Muscle layer of duodenum (tissue), 2 donors: ENCODE measurements at regions not wholly inside any gene's neighbourhood (a gene's known extent, or its start where the extent isn't known, plus 50 kb on each side); places are given as distances from the start of the nearest gene placed in this dataset.
A peak's percentile ranks its signal among the peaks of the same experiment; 100 is the strongest.
"Not testable (repeated sequence)": the region's sequence is repeated elsewhere in the genome, so short reads cannot be mapped to it uniquely, and the experiment has no call there.

Experiments
- H3K27ac ChIP-seq: one replicate; pipeline ENCODE4 v1.7.0; 2013; ENCODE audit warnings: mild to moderate bottlenecking, low read length
- H3K27me3 ChIP-seq: one replicate; pipeline ENCODE4 v1.7.0; 2013; ENCODE audit warnings: low read depth, mild to moderate bottlenecking, control low read depth, low read length
- H3K36me3 ChIP-seq, 2 donors: one replicate each; pipeline ENCODE4 v1.7.0; 2013; ENCODE audit warnings: low read length in 2 of 2, control low read depth in 1 of 2, mild to moderate bottlenecking in 1 of 2; ENCODE audit not compliant: insufficient read depth in 2 of 2, control insufficient read depth in 1 of 2
- H3K4me1 ChIP-seq, 2 donors: one replicate each; pipeline ENCODE4 v1.7.0; 2013; ENCODE audit warnings: low read length in 2 of 2, mild to moderate bottlenecking in 2 of 2, control low read depth in 1 of 2, moderate library complexity in 1 of 2; ENCODE audit not compliant: insufficient read depth in 2 of 2, control insufficient read depth in 1 of 2
- H3K4me3 ChIP-seq, 2 donors: one replicate each; pipeline ENCODE4 v1.7.0; 2013; ENCODE audit warnings: low read length in 2 of 2, low read depth in 1 of 2, mild to moderate bottlenecking in 1 of 2
- H3K9me3 ChIP-seq, 2 donors: one replicate each; pipeline ENCODE4 v1.7.0; 2013; ENCODE audit warnings: low read length in 2 of 2, control low read depth in 1 of 2, mild to moderate bottlenecking in 1 of 2; ENCODE audit not compliant: control insufficient read depth in 1 of 2
- donor health status: healthy.

DNA sequence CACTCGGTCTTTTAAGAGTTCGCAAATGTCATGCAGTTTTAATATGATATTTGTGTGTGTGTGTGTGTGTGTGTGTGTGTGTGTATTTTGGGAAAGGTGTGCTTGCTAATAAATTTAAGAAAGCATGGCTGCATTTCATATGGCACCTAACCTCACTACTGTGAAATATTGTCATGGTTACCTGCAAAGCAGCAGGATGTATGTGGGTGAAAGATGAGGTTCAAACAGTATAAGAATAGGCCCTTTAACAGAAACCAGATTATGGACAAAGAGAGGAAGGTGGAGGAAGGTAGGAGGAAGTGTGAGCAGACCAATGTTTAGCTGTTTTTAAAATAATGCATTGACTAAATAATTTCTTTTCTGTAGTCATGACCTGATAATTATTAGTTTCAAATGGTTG is 73.5 kb upstream of the CACNA2D1 start:
- H3K4me1 ChIP-seq = no peaks in the 10 kb centered on the region
- no peak overlapping the region for H3K27ac ChIP-seq
- H3K27me3 ChIP-seq = no peaks in the 10 kb centered on the region
- H3K4me3 ChIP-seq = no peak overlapping the region
- H3K9me3 ChIP-seq = no peaks in the 10 kb centered on the region
- H3K36me3 ChIP-seq = no peaks in the 10 kb centered on the region

- Histone ChIP-seq H3K9me3 (no peaks in the 10 kb centered on the region), H3K36me3 (no peaks in the 10 kb centered on the region), H3K27me3 (peaks cover 3% of the 10 kb centered on the region), H3K4me1 (no peaks in the 10 kb centered on the region), H3K27ac (no peak overlapping the region), H3K4me3 (no peak overlapping the region)
Observed at GRCh38 chr7:82511542-82511941, 68.0 kb upstream of the CACNA2D1 start.

DNA sequence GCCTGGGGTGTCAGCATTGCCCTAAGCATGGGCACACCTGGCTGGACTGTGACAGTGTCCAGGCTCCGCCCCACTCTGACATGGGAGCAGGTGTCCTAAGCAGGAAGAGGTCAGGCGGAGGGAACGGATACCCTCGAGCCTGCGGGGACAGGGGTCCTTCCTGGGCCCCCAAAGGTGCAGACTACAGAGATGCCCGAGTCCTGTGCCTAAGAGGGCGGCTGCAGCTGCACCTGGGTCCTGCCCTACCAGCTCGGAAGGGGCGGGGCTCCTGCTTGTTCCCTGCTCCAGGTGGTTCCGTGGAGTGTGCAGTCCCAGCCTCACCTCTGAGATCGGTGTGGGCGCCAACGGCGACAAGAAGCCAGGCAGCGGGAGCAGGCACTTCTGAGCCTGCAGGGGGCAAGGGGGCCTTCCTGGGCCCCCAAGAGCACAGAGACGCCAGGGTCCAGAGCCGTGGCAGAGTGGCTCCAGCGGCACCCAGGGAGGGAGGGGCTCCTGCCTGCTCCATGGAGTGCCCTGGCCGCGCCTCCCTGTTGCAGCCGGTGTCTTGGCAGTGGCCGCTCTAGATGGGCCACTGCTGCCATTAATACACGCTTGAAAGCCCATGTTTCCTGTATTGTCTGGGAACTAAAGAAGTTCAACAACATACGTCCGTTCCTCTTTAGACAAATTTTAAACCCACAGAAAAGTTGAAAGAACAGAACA is 64.5 kb upstream of the CACNA2D1 start:
- H3K9me3 ChIP-seq = peaks cover 0 to 4% of the 10 kb centered on the region in 2 donors
- peaks cover 3% of the 10 kb centered on the region for H3K27me3 ChIP-seq
- H3K27ac ChIP-seq = no peak overlapping the region
- H3K4me1 ChIP-seq = no peaks in the 10 kb centered on the region
- H3K4me3 ChIP-seq = peak overlapping the region in 1 of 2 donors; percentile 31
- no peaks in the 10 kb centered on the region for H3K36me3 ChIP-seq

- peak overlapping the region in 1 of 2 donors; percentile 31 for H3K4me3 ChIP-seq
- H3K27me3 ChIP-seq = peaks cover 3% of the 10 kb centered on the region
- peaks cover 0 to 4% of the 10 kb centered on the region in 2 donors for H3K9me3 ChIP-seq
- no peaks in the 10 kb centered on the region for H3K4me1 ChIP-seq
- no peaks in the 10 kb centered on the region for H3K36me3 ChIP-seq
- H3K27ac ChIP-seq = no peak overlapping the region
Observed at GRCh38 chr7:82507365-82507975, 63.9 kb upstream of the CACNA2D1 start.

DNA sequence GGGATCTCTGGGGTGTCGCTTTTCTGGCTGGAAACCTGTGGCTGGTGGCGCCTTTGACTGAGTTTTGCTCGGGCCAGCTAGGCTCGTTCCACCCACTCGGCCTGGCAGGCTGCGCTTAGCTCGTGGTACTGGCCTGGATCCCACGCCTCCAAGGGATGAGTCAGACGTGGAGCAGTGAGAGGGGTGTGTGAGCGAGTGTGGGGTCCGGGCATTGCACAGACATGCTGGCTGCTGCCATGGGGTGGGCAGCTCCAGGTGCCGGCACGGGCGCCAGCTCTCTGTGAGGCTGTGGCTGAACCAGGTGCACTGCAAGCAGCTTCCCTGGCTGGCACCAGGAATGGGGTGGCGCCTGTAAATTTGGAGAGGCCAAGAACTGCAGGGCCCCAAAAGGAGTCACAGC is 63.1 kb upstream of the CACNA2D1 start:
- Histone ChIP-seq H3K36me3 (no peaks in the 10 kb centered on the region), H3K27me3 (peaks cover 3% of the 10 kb centered on the region), H3K4me3 (no peak overlapping the region), H3K4me1 (no peaks in the 10 kb centered on the region), H3K9me3 (peaks cover 0 to 4% of the 10 kb centered on the region in 2 donors), H3K27ac (no peak overlapping the region)

DNA sequence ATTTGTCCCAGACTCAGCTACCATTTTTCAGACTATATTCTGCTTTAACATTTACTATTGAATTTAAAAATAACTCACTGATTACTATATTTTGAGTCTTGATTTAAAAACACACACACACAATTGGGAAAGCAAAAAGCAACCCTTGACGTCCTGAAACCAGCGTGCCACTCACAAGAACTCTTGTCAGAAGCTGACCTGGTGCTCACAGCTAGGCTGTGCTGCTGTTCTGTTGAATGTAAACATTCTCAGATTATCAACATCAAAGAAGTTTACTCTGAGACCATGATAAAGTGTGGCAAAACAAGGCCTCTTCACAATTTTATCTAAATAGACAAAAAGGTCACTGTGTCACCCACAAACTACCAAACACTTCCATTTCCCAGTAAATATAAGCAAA is 62.6 kb upstream of the CACNA2D1 start:
- Histone ChIP-seq H3K27ac (no peak overlapping the region), H3K4me3 (no peak overlapping the region), H3K27me3 (peaks cover 3% of the 10 kb centered on the region)

DNA sequence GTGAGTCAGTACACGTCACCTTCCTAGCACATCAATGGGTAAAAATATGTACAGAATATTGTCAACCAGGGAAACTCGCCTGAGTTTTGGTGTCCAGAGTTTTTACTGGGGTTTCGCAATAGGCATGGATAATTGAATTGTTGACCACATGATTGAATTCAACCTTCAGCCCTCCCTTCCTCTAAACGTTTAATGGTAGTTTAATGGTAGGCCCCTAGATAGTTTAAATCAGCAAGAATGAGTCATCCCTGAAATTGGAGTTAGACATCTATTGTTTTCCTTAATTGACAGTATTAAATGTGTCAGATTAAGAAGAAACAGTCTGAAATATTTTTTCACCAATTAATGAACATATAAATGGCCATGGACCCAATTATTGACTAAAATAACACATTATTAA is 57.8 kb upstream of the CACNA2D1 start:
- Histone ChIP-seq H3K27me3 (no peaks in the 10 kb centered on the region), H3K27ac (no peak overlapping the region), H3K36me3 (no peaks in the 10 kb centered on the region), H3K9me3 (peaks cover 0 to 8% of the 10 kb centered on the region in 2 donors), H3K4me1 (no peaks in the 10 kb centered on the region), H3K4me3 (no peak overlapping the region)

More for the DNA sequence above, 62.6 kb upstream of the CACNA2D1 start:
- Histone ChIP-seq H3K9me3 (peaks cover 0 to 5% of the 10 kb centered on the region in 2 donors), H3K36me3 (no peaks in the 10 kb centered on the region), H3K4me1 (no peaks in the 10 kb centered on the region)

DNA sequence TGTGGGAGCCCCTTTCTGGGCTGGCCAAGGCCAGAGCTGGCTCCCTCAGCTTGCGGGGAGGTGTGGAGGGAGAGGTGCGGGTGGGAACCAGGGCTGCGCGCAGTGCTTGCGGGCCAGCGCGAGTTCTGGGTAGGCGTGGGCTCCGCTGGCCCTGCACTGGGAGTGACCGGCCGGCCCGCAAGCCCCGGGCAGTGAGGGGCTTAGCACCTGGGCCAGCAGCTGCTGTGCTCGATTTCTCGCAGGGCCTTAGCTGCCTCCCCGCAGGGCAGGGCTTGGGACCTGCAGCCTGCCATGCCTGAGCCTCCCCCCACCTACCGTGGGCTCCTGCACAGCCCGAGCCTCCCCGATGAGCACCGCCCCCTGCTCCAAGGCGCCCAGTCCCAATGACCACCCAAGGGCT is 56.0 kb upstream of the CACNA2D1 start:
- not testable (repeated sequence) for H3K9me3 ChIP-seq, H3K27ac ChIP-seq, H3K36me3 ChIP-seq, H3K4me1 ChIP-seq, H3K27me3 ChIP-seq, H3K4me3 ChIP-seq

DNA sequence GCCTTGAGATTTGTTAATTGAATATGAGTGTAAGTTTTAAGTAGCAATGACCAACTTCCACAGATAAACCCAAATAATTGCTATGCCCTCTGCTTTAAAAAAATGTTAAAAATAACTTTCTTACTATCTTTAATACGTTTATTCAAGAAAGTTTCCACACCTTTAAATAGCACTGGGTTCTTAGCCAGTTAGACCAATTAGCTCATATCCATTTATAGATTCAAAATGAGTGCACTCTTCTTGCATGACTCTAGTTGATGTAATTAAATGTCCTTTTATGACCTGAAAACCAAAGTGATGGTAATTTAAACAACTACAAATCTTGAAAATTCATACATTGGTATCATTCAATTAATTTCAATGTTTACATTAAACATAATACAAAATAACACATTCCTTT is 50.8 kb upstream of the CACNA2D1 start:
- no peaks in the 10 kb centered on the region for H3K36me3 ChIP-seq
- H3K27ac ChIP-seq = no peak overlapping the region
- no peaks in the 10 kb centered on the region for H3K4me1 ChIP-seq
- H3K27me3 ChIP-seq = no peaks in the 10 kb centered on the region
- no peaks in the 10 kb centered on the region for H3K9me3 ChIP-seq
- H3K4me3 ChIP-seq = no peak overlapping the region
